AG04450 (cell line): ENCODE measurements at regions not wholly inside any gene's neighbourhood (a gene's known extent, or its start where the extent isn't known, plus 50 kb on each side); places are given as distances from the start of the nearest gene placed in this dataset.

Experiments used
- CTCF ChIA-PET: fragments of 300-600, 350-600 bp; formaldehyde crosslinking; extraction: SDS; loops from one replicate; lab custom pipeline; 2022; ENCODE audit warnings: antibody characterized with exemption, inconsistent platforms; lab: Charles Lee
- POLR2A ChIA-PET: fragments of 350-600 bp; formaldehyde crosslinking; extraction: SDS; loops from one replicate; lab custom pipeline; 2021; ENCODE audit warnings: antibody characterized with exemption, inconsistent platforms; lab: Yijun Ruan, JAX
- DNase-seq: peaks from one replicate; pipeline ENCODE4 v3.0.0-alpha.2; 2011; ENCODE audit warnings: low read depth, low spot score
- H3K27ac ChIP-seq: one replicate; pipeline ENCODE4 v1.5.1; 2012; ENCODE audit warnings: low read depth, low read length, control low read depth
- H3K27me3 ChIP-seq: one replicate; pipeline ENCODE4 v1.6.0; 2012; ENCODE audit warnings: low read length; ENCODE audit not compliant: control insufficient read depth, insufficient read depth
- H3K4me3 ChIP-seq: 2 replicates; pipeline ENCODE4 v1.5.1; 2011; ENCODE audit warnings: mild to moderate bottlenecking, low read depth, low read length, control low read depth
- H3K9me3 ChIP-seq: 2 replicates; pipeline ENCODE4 v1.5.1; 2012; ENCODE audit warnings: low read length; ENCODE audit not compliant: control insufficient read depth, insufficient read depth
- TF ChIP-seq, protein P1 (sequence below): IDR thresholded peaks from 2 replicates; pipeline ENCODE4 v1.5.1; 2011; ENCODE audit warnings: low read depth, low read length, control low read depth, inconsistent platforms

DNA sequence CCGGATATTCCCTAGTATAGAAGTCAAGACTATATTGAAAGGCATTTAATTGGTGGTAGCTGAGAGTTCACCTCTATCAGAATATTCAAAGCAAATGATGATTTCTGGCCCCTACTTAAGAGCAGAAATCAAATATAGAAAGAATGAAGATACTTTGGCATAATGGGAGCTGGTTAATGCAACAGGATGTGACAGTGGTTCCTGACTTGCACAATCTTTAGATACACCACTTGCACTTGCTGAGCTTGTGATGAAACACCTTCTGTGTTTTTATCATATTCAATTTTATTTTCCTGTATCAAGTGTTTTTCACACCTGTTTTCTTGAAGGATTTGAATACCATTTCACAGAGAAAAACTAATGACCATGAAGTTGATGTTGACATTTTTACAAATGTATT lies 124.1 kb upstream of the CDH19 start:
- no peaks in the 10 kb centered on the region for H3K27me3 ChIP-seq
- TF ChIP-seq, protein P1, sequence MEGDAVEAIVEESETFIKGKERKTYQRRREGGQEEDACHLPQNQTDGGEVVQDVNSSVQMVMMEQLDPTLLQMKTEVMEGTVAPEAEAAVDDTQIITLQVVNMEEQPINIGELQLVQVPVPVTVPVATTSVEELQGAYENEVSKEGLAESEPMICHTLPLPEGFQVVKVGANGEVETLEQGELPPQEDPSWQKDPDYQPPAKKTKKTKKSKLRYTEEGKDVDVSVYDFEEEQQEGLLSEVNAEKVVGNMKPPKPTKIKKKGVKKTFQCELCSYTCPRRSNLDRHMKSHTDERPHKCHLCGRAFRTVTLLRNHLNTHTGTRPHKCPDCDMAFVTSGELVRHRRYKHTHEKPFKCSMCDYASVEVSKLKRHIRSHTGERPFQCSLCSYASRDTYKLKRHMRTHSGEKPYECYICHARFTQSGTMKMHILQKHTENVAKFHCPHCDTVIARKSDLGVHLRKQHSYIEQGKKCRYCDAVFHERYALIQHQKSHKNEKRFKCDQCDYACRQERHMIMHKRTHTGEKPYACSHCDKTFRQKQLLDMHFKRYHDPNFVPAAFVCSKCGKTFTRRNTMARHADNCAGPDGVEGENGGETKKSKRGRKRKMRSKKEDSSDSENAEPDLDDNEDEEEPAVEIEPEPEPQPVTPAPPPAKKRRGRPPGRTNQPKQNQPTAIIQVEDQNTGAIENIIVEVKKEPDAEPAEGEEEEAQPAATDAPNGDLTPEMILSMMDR = no peak
- DNase-seq = no peak
- peaks cover 11% of the 10 kb centered on the region; the same call in 1 of the 2 replicates for H3K9me3 ChIP-seq
- ChIA-PET CTCF (interaction anchor here (0.5 kb wide), 1 partner anchor 106 kb away, joined by 3 read pairs; no protein-coding TSS in a partner anchor), POLR2A (no interaction called here)
- no peak overlapping the region for H3K4me3 ChIP-seq
- H3K27ac ChIP-seq = no peak overlapping the region

DNA sequence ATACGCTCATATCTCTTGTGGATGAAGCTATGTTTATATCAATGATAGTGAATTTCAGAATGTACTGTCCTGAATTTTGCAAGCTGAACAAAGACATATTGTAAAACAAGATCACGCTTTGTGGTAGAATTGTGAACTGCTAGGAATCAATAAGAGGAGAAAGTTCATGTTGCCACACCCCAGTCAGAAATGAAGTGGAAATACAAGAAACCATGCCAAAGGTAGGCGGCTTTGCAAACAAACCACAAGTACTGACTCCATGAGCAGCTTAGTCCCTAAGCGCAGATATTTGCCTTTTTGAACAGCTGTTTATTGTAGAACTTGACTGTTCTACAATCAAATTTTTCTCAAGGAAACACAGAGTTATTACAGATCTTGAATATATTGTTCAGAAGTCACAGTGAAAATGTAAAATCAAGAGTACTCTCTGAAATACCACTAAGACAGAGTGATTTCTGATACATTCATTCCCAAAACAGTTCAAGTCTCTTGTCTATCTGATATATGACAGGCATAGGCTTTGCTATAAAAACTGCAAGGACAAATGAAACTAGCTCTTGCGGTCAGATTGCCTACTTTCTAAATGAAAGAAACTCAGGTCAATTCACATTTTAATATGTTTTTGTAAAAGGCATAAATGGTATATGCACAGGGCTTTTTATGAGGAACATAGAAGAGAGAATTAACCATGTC lies 120.9 kb upstream of the CDH19 start:
- TF ChIP-seq, protein P1 = no peak
- peaks cover 16% of the 10 kb centered on the region for H3K9me3 ChIP-seq
- H3K27me3 ChIP-seq = no peaks in the 10 kb centered on the region
- DNase-seq = no peak
- ChIA-PET POLR2A (no interaction called here), CTCF (no interaction called here)
- H3K4me3 ChIP-seq = no peak overlapping the region
- H3K27ac ChIP-seq = no peak overlapping the region

DNA sequence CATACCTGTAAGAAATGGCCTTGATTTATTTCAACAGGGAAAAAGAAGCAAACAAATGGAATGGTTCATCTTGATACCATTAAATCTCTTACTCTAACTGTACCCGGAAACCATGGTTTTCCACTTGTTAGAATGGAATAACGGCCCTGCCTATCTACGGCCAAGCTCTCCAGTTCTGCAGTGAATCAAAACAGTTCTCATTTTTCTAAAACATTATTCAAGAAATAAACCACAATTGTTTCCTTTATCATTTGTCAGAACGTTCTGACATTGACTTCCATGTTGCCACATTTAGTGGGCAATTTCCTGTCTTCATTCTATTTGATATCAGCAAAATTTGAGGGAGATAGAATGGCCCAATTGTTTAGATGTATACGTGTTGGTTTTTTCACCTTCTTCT lies 118.8 kb upstream of the CDH19 start:
- TF ChIP-seq, protein P1 = no peak
- DNase-seq = no peak
- Histone ChIP-seq H3K27me3 (no peaks in the 10 kb centered on the region), H3K9me3 (peaks cover 12% of the 10 kb centered on the region), H3K27ac (no peak overlapping the region), H3K4me3 (no peak overlapping the region)
- ChIA-PET CTCF (no interaction called here), POLR2A (no interaction called here)

DNA sequence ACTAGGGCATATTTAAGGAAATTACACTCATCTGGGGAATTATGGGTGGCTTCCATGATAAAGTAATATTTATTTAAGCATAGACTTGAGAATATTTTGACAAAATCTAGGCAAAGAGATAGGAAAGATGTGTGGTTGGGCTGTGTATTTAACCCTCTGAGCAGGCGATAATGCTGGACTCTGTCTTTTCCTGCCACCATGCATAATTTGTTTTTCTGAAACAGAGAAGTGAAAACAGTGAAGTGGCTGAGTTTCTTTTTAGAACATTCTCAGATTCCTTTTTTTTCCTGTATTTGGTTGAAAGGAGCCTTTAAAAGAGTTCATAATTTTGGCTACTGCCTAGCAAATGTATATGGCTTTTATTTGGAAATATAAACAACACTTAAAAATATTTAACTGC lies 104.8 kb upstream of the CDH19 start:
- H3K4me3 ChIP-seq = no peak overlapping the region
- peaks cover 3% of the 10 kb centered on the region; the same call in 1 of the 2 replicates for H3K9me3 ChIP-seq
- H3K27me3 ChIP-seq = no peaks in the 10 kb centered on the region
- ChIA-PET CTCF (no interaction called here), POLR2A (no interaction called here)
- no peak for DNase-seq
- TF ChIP-seq, protein P1 = no peak
- no peak overlapping the region for H3K27ac ChIP-seq

DNA sequence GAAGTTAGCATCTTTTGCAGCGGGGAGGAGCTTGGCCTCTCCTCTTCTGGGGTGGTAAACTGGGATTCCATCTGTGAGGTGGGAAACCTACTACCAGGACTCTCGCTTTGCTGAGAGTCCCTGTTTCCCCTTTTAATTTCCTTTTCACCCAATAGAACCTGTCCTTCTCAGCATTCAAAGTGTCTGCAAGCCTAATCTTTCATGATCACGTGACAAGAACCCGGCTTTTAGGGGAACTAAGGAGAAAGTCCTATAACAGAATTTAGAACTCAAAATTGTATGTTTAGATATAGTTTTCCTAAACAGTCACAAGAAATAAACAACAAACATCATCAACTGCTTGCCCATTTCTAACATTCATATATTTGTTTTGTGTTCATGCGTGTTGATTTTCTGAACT lies 103.6 kb upstream of the CDH19 start:
- DNase-seq = no peak
- CTCF ChIA-PET = no interaction called here

More for the DNA sequence above, 103.6 kb upstream of the CDH19 start:
- Histone ChIP-seq H3K9me3 (peaks cover 3% of the 10 kb centered on the region; the same call in 1 of the 2 replicates), H3K4me3 (no peak overlapping the region), H3K27me3 (no peaks in the 10 kb centered on the region), H3K27ac (no peak overlapping the region)
- POLR2A ChIA-PET = no interaction called here
- TF ChIP-seq, protein P1 = no peak
